HepG2 (cell line): ENCODE measurements at regions not wholly inside any gene's neighbourhood (a gene's known extent, or its start where the extent isn't known, plus 50 kb on each side); places are given as distances from the start of the nearest gene placed in this dataset.

Source experiments
- RNF2 ChIP-seq: fragments of 450-650 bp; conservative IDR thresholded peaks from 2 replicates; pipeline ENCODE4 v1.6.1; 2016; ENCODE audit warnings: low read depth
- SIN3B ChIP-seq: fragments of 150-350 bp; IDR thresholded peaks from 2 replicates; pipeline ENCODE4 v1.6.1; 2014; ENCODE audit warnings: low read length
- ZNF274 ChIP-seq: sonication (generic); formaldehyde crosslinking; IDR thresholded peaks from 2 replicates; pipeline ENCODE4 v1.5.1; 2020; ENCODE audit warnings: mild to moderate bottlenecking, missing genetic modification reagents
- TF ChIP-seq, protein P1 (sequence below): sonication (generic); formaldehyde crosslinking; IDR thresholded peaks from 2 replicates; pipeline ENCODE4 v1.5.0; 2020; ENCODE audit warnings: mild to moderate bottlenecking, missing genetic modification reagents, moderate library complexity

GRCh38 chr2:166803373-166804000, 84.8 kb upstream of the XIRP2 start:
- TF ChIP-seq, protein P1, sequence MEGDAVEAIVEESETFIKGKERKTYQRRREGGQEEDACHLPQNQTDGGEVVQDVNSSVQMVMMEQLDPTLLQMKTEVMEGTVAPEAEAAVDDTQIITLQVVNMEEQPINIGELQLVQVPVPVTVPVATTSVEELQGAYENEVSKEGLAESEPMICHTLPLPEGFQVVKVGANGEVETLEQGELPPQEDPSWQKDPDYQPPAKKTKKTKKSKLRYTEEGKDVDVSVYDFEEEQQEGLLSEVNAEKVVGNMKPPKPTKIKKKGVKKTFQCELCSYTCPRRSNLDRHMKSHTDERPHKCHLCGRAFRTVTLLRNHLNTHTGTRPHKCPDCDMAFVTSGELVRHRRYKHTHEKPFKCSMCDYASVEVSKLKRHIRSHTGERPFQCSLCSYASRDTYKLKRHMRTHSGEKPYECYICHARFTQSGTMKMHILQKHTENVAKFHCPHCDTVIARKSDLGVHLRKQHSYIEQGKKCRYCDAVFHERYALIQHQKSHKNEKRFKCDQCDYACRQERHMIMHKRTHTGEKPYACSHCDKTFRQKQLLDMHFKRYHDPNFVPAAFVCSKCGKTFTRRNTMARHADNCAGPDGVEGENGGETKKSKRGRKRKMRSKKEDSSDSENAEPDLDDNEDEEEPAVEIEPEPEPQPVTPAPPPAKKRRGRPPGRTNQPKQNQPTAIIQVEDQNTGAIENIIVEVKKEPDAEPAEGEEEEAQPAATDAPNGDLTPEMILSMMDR (CRISPR knock-in tag): no peak
- TF ChIP-seq ZNF274 (CRISPR knock-in tag) (no peak), SIN3B (no peak), RNF2 (no peak)
